HG03280 (cell line): ENCODE measurements at regions not wholly inside any gene's neighbourhood (a gene's known extent, or its start where the extent isn't known, plus 50 kb on each side); places are given as distances from the start of the nearest gene placed in this dataset.
A peak's percentile ranks its signal among the peaks of the same experiment; 100 is the strongest.
"Not testable (repeated sequence)": the region's sequence is repeated elsewhere in the genome, so short reads cannot be mapped to it uniquely, and the experiment has no call there.

ENCODE experiments used
- ATAC-seq: cut with Tn5 transposase; IDR thresholded peaks from one replicate; pipeline ENCODE4 v1.9.1; 2021; ENCODE audit warnings: mild to moderate bottlenecking, moderate library complexity; ENCODE audit not compliant: unreplicated experiment

DNA sequence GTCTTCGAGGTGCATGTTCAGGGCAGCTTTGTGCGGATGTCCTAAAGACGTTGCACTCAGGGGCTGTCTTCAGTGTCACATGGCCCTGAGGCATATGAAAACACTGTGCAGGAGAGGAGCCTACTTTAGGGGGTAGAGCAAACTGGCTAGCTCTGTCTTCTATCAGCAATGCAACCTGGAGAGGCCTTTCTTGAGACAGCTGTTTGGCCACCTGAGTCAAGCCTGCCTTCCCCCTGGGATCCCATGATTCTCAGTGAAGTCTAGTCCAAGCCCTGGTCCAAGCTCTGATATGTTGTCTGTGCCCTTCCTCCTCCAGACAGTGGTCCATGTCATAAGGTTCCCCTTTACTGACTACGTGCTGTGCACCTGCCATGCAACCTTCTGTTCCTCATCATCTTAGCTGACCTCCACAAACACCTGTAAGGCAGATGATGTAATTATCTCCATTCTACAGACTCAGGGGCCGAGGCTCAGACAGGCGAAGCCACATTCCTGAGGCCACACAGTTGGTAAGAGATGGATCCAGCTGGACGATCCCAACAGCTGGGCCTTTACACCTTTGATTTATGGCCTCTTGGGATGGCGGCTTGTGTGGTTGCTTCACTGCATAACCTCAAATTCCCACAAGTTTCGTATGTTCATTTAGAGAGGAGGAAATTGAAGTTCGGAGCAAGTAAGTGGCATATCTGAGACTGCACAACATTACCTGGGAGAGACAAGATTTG is 109.9 kb downstream of the COPS8 start:
- no peak for ATAC-seq

DNA sequence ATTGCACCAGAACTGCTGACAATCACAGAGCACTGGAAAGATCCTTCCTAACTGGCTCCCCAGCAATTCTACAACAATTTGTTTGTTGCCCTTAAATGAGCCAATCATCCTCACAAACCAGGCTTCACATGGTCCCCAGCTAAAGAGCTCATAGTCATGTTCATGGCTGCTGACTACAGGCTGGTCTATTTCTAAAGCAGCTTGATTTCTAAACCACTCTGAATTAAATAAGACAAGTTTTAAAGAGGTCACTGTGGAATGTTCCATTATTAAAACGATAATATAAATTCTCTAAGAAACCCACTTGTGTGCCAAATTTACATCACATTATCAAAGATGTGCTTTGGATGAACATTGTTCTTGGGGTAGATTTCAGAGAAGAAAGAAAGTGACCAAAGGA is 110.7 kb downstream of the COPS8 start:
- ATAC-seq: no peak

DNA sequence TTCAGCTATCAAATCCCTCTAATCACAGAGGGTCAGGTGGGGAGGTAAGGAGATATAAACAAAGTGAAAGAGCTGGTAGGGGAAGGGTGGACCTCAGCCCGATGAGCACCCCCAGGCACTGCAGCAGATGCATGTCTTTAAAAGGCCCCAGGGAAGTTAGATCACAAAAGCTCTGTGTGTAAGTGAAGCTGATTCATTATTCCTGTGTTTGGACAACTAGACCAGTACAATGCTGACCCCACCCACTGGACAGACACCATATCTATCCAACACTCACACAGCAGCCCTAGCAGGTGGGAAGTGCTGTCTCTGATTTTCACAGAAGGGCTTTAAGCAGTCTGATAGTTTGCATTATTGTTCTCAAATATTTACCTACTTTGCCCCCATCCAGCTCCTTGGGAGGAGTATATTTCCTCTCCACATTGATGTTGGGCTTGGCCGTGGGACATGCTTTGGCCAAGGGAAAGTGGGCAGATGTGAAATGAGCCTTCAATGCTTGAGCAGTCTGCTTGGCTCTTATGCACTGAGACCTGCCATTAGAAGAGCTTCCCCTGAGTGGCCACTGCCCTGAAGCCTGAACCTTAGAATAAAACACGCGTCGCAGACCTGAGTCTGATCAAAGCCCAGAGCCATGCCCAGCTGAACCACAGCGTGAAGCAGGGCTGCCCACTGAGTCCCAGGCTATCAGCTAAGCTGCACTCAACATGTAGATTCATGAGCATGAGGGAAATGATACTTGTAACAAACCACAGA is 111.4 kb downstream of the COPS8 start:
- no peak for ATAC-seq

GRCh38 chr2:237198164-237198855 is 112.6 kb downstream of the COPS8 start:
- no peak for ATAC-seq

- ATAC-seq: no peak
Measured at GRCh38 chr2:237199082-237199481, 113.4 kb downstream of the COPS8 start.

- ATAC-seq: no peak
Measured at GRCh38 chr2:237199577-237199976, 113.9 kb downstream of the COPS8 start.

DNA sequence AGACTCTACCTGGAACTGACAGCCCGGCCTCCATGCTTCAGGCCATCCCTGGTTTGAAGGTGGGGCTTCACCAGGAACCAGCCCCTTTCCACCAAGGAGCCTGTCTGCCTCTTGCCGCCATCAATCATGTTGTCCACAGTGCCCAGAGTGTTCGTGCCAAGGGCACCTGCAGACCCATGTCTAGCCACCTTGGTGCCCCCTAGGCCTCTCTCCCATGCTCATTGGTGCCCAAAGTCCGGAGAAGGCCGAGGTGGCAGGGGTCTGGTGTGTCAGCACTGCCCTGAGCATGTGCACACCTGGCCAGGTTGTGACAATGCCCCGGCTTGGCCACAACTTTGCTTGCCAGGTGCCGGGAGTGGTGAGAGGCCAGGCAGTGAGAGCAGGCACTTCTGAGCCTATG is 114.8 kb downstream of the COPS8 start:
- ATAC-seq: no peak

GRCh38 chr2:237201461-237202287 is 116.0 kb downstream of the COPS8 start:
- ATAC-seq: peak; percentile 80

GRCh38 chr2:237202288-237203030 is 116.8 kb downstream of the COPS8 start:
- ATAC-seq: no peak

- no peak for ATAC-seq
Measured at GRCh38 chr2:237205043-237205541, 119.4 kb downstream of the COPS8 start.

GRCh38 chr2:237205561-237205971 is 119.9 kb downstream of the COPS8 start:
- ATAC-seq: no peak

DNA sequence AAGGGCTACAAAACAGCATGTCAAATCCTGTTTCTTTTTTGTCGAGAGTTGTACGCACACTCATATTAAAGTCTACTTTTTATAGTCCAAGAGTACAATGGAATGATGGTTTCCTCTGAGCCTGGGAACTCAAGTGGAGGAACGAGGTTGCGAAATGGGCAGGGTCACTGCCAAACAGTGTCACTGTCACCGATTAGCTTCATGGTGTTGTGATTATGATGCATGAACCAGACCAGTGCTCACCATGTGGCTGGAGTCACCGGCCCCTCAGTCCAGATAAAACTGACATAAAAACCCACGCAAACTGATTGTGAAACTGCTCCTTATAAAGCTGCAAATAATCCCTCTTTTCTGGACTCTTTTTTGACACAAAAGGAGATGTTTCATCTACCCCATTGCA is 122.0 kb downstream of the COPS8 start:
- no peak for ATAC-seq

DNA sequence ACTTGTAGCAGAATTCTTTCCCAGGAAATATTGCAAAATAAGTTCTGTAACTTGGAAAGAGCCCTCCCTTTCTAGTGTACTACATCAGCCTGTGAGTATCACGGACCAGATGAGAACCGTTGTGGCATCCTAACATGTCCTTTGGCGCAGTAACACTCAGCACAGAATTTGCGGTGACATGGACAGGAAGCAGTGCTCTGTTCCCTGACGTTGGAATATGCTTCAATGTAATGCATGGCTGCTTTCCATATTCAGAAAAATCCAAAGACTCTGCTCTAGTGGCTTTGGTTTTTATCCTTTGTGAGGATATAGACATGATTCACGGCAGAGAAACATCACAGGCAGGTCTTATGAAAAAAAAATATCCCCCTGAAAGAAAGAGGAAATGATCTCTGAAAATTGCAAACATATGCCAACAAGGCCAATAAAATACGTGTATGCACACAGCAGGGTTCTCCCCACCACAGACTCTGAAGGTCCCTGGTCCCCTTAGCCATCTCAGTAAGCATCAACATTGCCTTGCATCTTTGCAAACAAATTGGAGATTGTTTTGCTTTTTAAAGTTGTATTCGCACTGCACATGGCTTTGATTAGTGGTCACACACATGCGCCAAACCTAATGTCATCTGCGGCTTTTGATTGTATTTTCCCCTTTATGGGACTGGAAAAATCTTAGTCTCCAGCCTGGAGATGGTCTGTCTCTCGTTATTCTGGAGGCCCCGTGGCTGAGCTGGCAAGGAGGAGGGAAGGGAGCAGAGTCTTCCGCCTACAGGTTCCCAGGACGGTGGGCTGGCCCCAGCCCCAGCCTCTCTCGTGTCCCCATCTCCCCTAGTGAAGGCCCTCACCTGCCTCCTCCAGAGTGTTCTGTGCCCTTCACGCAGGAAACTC is 122.9 kb downstream of the COPS8 start:
- ATAC-seq: no peak

DNA sequence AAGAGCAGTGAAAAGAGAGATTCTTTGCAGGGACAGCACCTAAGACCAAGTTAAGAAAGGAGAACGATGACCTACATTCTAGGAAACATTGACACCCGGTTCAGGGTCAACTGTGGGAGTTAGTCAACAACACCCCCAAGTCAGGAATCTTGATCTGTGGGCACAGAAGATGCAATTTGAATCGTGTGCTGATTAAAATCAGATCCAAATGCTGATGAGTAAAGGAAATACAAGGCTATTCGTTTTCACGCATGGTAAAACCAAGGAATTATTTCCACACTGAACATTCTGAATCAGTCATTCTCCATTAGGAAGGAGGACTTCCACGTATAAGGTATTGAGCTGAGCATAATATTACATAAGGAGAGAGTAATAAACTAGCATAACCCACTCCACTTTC is 124.2 kb downstream of the COPS8 start:
- ATAC-seq: no peak

- ATAC-seq: no peak
Measured at GRCh38 chr2:237210297-237210696, 124.6 kb downstream of the COPS8 start.

- no peak for ATAC-seq
Measured at GRCh38 chr2:237210763-237211162, 125.1 kb downstream of the COPS8 start.

GRCh38 chr2:237212356-237213279 is 126.9 kb downstream of the COPS8 start:
- ATAC-seq: not testable (repeated sequence)
